ENCODE measurements at regions not wholly inside any gene's neighbourhood (a gene's known extent, or its start where the extent isn't known, plus 50 kb on each side); places are given as distances from the start of the nearest gene placed in this dataset.

- BruUV-seq (replicated peaks), result no TSS peak
- Mint-ChIP-seq H3K4me1 (ENCODE audit: low read depth, unreplicated experiment) (no peaks in the 10 kb centered on the region), H3K27ac (ENCODE audit: unreplicated experiment) (no peak overlapping the region), H3K9me3 (ENCODE audit: low read depth, unreplicated experiment) (no peaks in the 10 kb centered on the region), H3K4me3 (ENCODE audit: low read depth, unreplicated experiment) (no peak overlapping the region), H3K27me3 (ENCODE audit: unreplicated experiment) (no peaks in the 10 kb centered on the region), H3K36me3 (ENCODE audit: insufficient read depth, unreplicated experiment) (no peaks in the 10 kb centered on the region)
- DNase-seq, result no peak
- TF ChIP-seq, protein P1, sequence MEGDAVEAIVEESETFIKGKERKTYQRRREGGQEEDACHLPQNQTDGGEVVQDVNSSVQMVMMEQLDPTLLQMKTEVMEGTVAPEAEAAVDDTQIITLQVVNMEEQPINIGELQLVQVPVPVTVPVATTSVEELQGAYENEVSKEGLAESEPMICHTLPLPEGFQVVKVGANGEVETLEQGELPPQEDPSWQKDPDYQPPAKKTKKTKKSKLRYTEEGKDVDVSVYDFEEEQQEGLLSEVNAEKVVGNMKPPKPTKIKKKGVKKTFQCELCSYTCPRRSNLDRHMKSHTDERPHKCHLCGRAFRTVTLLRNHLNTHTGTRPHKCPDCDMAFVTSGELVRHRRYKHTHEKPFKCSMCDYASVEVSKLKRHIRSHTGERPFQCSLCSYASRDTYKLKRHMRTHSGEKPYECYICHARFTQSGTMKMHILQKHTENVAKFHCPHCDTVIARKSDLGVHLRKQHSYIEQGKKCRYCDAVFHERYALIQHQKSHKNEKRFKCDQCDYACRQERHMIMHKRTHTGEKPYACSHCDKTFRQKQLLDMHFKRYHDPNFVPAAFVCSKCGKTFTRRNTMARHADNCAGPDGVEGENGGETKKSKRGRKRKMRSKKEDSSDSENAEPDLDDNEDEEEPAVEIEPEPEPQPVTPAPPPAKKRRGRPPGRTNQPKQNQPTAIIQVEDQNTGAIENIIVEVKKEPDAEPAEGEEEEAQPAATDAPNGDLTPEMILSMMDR (IDR thresholded peaks at IDR 0.05; ENCODE audit: unreplicated experiment), result no peak
- CTCF ChIA-PET, result no interaction called here
- intact Hi-C loops (cut with micrococcal nuclease; ENCODE audit: unreplicated experiment), result no loop called here
These were observed 894.3 kb downstream of the DIAPH3 start for GRCh38 chr13:59269476-59269875.

- Mint-ChIP-seq H3K4me3 (ENCODE audit: low read depth, unreplicated experiment) (no peak overlapping the region), H3K27ac (ENCODE audit: unreplicated experiment) (no peak overlapping the region), H3K27me3 (ENCODE audit: unreplicated experiment) (no peaks in the 10 kb centered on the region), H3K36me3 (ENCODE audit: insufficient read depth, unreplicated experiment) (no peaks in the 10 kb centered on the region), H3K4me1 (ENCODE audit: low read depth, unreplicated experiment) (no peaks in the 10 kb centered on the region), H3K9me3 (ENCODE audit: low read depth, unreplicated experiment) (no peaks in the 10 kb centered on the region)
- no TSS peak for BruUV-seq (replicated peaks)
- intact Hi-C loops (cut with micrococcal nuclease; ENCODE audit: unreplicated experiment), result no loop called here
- TF ChIP-seq, protein P1 (IDR thresholded peaks at IDR 0.05; ENCODE audit: unreplicated experiment), result no peak
- no peak for DNase-seq
- CTCF ChIA-PET, result no interaction called here
These were observed 893.4 kb downstream of the DIAPH3 start for GRCh38 chr13:59270327-59270726.

DNA sequence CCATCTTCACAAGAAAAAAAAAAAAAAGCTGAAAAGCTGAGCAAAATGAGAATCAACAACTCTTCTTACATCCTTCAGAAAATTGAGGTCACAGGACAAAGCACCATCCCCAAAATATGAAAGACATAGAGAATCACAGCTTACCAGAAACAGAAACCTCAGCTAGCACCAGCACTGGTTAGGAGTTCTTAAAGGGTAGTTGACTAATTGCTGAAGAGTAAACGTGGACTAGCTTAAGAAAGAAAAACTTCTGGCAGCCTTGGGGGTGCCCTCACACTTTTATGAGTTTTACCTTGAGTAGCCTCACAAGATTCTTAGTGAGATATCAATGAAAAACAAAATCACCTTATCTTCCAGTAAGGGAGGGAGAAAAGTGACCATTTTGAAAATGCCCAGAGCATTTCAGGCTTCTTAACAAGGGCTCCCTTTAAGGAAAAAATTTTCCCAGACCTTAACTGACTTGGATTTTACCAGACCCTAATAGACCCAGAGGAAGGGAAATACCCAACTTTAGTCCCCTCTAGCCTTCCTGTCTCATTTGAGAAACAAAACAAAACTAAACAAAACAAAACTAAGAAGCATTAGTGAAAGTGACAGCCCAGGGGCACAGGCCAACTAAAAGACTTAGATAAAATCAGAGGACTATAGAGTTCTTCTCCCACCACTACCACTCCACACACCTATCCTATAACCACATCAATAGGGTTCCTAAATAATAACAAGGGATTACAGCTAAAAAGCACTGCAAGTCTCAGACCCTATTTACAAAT, 888.6 kb downstream of the DIAPH3 start:
- intact Hi-C loops (cut with micrococcal nuclease; ENCODE audit: unreplicated experiment), result no loop called here
- Mint-ChIP-seq H3K9me3 (ENCODE audit: low read depth, unreplicated experiment) (no peaks in the 10 kb centered on the region), H3K36me3 (ENCODE audit: insufficient read depth, unreplicated experiment) (no peaks in the 10 kb centered on the region), H3K4me3 (ENCODE audit: low read depth, unreplicated experiment) (no peak overlapping the region), H3K27me3 (ENCODE audit: unreplicated experiment) (no peaks in the 10 kb centered on the region), H3K4me1 (ENCODE audit: low read depth, unreplicated experiment) (no peaks in the 10 kb centered on the region), H3K27ac (ENCODE audit: unreplicated experiment) (no peak overlapping the region)
- BruUV-seq (replicated peaks), result no TSS peak
- TF ChIP-seq, protein P1 (IDR thresholded peaks at IDR 0.05; ENCODE audit: unreplicated experiment), result no peak
- DNase-seq, result no peak
- CTCF ChIA-PET, result interaction anchor here (0.6 kb wide), 1 partner anchor 9 kb away, joined by 4 read pairs; no protein-coding TSS in a partner anchor

GRCh38 chr13:59276436-59276835, 887.3 kb downstream of the DIAPH3 start:
- DNase-seq, result no peak
- Mint-ChIP-seq H3K27me3 (ENCODE audit: unreplicated experiment) (no peaks in the 10 kb centered on the region), H3K36me3 (ENCODE audit: insufficient read depth, unreplicated experiment) (no peaks in the 10 kb centered on the region), H3K4me3 (ENCODE audit: low read depth, unreplicated experiment) (no peak overlapping the region), H3K4me1 (ENCODE audit: low read depth, unreplicated experiment) (no peaks in the 10 kb centered on the region), H3K9me3 (ENCODE audit: low read depth, unreplicated experiment) (no peaks in the 10 kb centered on the region), H3K27ac (ENCODE audit: unreplicated experiment) (no peak overlapping the region)
- CTCF ChIA-PET, result no interaction called here
- no TSS peak for BruUV-seq (replicated peaks)
- intact Hi-C loops (cut with micrococcal nuclease; ENCODE audit: unreplicated experiment), result no loop called here
- TF ChIP-seq, protein P1 (IDR thresholded peaks at IDR 0.05; ENCODE audit: unreplicated experiment), result no peak
